OCI-LY1 (cell line): ENCODE measurements at regions not wholly inside any gene's neighbourhood (a gene's known extent, or its start where the extent isn't known, plus 50 kb on each side); places are given as distances from the start of the nearest gene placed in this dataset.

Experiments used
- EZH2 ChIP-seq: fragments of 200-600 bp; sonication (generic), shearing (Covaris generic); IDR thresholded peaks from 2 replicates; pipeline ENCODE4 v1.8.0; 2017; ENCODE audit warnings: borderline replicate concordance, mixed run types, mild to moderate bottlenecking, antibody characterized with exemption, low read length, moderate library complexity, mixed read lengths
- TF ChIP-seq, protein P1 (sequence below): fragments of 200-600 bp; sonication (generic), shearing (Covaris generic); IDR thresholded peaks from 2 replicates; pipeline ENCODE4 v1.5.1; 2017; ENCODE audit warnings: mild to moderate bottlenecking, antibody characterized with exemption, low read length, moderate library complexity, mixed read lengths

DNA sequence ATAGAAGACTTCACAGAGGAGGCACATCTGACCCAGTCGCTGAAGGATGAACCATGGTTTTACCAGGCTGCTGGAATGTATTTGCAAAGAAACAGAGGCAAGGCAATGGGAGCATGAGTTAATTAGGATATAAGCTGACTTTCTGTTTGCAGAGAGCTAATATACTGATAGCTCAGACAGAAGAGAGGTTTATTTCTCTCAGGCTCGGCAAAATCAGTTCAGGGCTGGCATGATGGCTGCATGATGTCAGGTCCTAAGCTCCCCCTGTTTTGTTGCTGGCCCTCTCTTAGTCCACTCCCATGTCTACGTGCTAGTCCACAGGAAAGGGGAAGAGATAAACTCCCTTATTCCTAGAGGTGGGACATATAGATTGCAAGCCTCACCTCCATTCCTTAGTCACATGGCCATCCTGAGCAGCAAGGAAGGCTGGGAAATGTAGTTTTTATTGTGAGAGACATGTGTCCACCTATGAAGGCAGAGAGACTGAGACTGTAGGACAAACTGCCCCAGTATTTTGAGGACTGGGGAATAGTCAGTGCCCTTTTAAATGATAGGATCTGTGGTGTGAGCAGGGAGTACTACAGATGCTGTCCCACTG, 224.5 kb downstream of the VRK1 start:
- TF ChIP-seq, protein P1, sequence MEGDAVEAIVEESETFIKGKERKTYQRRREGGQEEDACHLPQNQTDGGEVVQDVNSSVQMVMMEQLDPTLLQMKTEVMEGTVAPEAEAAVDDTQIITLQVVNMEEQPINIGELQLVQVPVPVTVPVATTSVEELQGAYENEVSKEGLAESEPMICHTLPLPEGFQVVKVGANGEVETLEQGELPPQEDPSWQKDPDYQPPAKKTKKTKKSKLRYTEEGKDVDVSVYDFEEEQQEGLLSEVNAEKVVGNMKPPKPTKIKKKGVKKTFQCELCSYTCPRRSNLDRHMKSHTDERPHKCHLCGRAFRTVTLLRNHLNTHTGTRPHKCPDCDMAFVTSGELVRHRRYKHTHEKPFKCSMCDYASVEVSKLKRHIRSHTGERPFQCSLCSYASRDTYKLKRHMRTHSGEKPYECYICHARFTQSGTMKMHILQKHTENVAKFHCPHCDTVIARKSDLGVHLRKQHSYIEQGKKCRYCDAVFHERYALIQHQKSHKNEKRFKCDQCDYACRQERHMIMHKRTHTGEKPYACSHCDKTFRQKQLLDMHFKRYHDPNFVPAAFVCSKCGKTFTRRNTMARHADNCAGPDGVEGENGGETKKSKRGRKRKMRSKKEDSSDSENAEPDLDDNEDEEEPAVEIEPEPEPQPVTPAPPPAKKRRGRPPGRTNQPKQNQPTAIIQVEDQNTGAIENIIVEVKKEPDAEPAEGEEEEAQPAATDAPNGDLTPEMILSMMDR: no peak
- TF ChIP-seq EZH2: no peak
